Thymus (tissue), 11 donors: ENCODE measurements at regions not wholly inside any gene's neighbourhood (a gene's known extent, or its start where the extent isn't known, plus 50 kb on each side); places are given as distances from the start of the nearest gene placed in this dataset.
"Not testable (repeated sequence)": the region's sequence is repeated elsewhere in the genome, so short reads cannot be mapped to it uniquely, and the experiment has no call there.

Experiments used
- DNase-seq, 9 donors: peaks; one replicate each; pipeline ENCODE4 v3.0.0-alpha.2; 2013; ENCODE audit warnings: low spot score in 9 of 9, low read depth in 6 of 9, missing footprints in 1 of 9
- H3K27ac ChIP-seq, 2 donors: one replicate each; pipeline ENCODE4 v1.5.1; 2013; ENCODE audit warnings: control low read depth in 1 of 2, low read depth in 1 of 2, low read length in 1 of 2, mild to moderate bottlenecking in 1 of 2, moderate library complexity in 1 of 2
- H3K27me3 ChIP-seq, 2 donors: one replicate each; pipeline ENCODE4 v1.5.1; 2013; ENCODE audit warnings: low read length in 1 of 2; ENCODE audit not compliant: control insufficient read depth in 2 of 2, insufficient read depth in 1 of 2
- H3K36me3 ChIP-seq, 2 donors: one replicate each; pipeline ENCODE4 v1.5.1; 2013; ENCODE audit warnings: low read length in 1 of 2, mild to moderate bottlenecking in 1 of 2, moderate library complexity in 1 of 2; ENCODE audit not compliant: control insufficient read depth in 2 of 2, insufficient read depth in 2 of 2
- H3K4me1 ChIP-seq, 2 donors: one replicate each; pipeline ENCODE4 v1.5.1; 2013; ENCODE audit warnings: low read length in 2 of 2; ENCODE audit not compliant: control insufficient read depth in 2 of 2, insufficient read depth in 2 of 2
- H3K4me3 ChIP-seq, 2 donors: one replicate each; pipeline ENCODE4 v1.5.1; 2013; ENCODE audit warnings: low read length in 2 of 2, control low read depth in 1 of 2, mild to moderate bottlenecking in 1 of 2
- H3K9me3 ChIP-seq, 2 donors: one replicate each; pipeline ENCODE4 v1.5.1; 2013; ENCODE audit warnings: low read length in 1 of 2, mild to moderate bottlenecking in 1 of 2; ENCODE audit not compliant: control insufficient read depth in 2 of 2, insufficient read depth in 1 of 2
- WGBS: extraction: QIAGEN DNeasy Blood & Tissue Kit; methylation state at CpG from one replicate; pipeline ENCODE4 v1.1.7; 2013; 5-methylcytosine and 5-hydroxymethylcytosine counted together
- donor health status: healthy.

DNA sequence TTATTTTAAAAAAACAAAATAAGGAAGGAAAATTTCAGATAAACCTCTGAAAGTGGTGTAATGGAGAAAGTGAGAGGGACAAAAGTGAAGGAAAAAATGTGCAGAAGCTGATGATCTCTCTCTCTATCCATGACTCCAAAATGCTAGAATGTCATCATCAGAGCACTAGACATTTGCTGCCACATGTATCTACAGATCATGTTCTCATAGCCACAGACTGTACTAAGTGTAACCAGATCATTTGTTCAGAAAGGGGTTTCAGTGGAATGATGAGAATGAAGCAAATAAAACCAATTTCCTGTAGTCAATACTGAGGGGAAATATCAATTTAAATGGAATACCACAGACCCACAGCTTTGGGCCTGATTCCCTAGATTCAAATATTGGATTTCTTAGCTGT lies 104.3 kb upstream of the CHMP2B start:
- no peak for DNase-seq
- H3K9me3 ChIP-seq = no peaks in the 10 kb centered on the region
- no peak overlapping the region for H3K4me3 ChIP-seq
- H3K27ac ChIP-seq = no peak overlapping the region
- H3K4me1 ChIP-seq = no peaks in the 10 kb centered on the region
- H3K36me3 ChIP-seq = no peaks in the 10 kb centered on the region
- H3K27me3 ChIP-seq = no peaks in the 10 kb centered on the region

DNA sequence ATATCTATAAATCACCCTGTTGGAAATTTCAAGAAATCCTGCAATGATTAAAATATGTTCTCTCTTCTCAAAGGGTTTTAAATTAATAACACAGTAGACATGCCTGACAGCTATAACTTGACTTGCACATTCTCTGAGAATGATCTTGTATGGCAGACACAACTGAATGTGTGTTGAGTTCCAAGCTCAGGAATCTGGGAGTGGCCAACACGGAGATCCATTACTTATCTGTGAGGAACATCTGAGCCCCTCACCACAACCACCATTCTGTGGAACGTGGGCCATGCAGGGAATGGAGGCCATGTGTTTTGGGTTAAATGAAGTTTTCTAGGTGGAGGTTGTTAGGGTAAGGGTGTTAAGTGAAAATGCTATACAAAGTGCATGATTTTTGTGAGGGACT lies 105.3 kb upstream of the CHMP2B start:
- 78% methylated on average over 2 of the region's 2 CpGs for WGBS
- Histone ChIP-seq H3K4me3 (no peak overlapping the region), H3K9me3 (no peaks in the 10 kb centered on the region), H3K36me3 (no peaks in the 10 kb centered on the region), H3K27ac (no peak overlapping the region), H3K4me1 (no peaks in the 10 kb centered on the region), H3K27me3 (no peaks in the 10 kb centered on the region)
- no peak for DNase-seq

DNA sequence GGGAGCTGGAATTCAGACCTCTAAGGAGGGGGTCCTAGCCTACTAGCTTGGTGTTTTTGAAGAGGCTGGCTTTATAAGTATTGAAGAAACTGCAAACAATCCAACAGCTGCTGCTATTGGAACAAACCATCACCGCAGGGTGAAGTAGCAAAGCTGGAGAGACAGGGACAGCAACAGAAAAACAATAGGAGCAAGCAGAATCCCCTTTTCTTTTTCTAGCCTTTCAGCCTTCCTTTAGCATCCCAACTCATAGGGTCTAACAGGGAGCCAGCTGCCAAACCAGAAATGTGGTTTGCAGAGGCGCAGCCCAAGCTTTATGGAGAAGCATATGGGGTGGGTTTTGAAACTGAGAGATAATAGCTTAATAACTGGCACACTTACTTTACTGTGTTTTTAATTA lies 106.2 kb upstream of the CHMP2B start:
- Histone ChIP-seq H3K4me3 (no peak overlapping the region), H3K4me1 (no peaks in the 10 kb centered on the region), H3K27ac (no peak overlapping the region), H3K9me3 (no peaks in the 10 kb centered on the region), H3K27me3 (no peaks in the 10 kb centered on the region), H3K36me3 (no peaks in the 10 kb centered on the region)
- 96% methylated on average over 2 of the region's 2 CpGs for WGBS
- no peak for DNase-seq

DNA sequence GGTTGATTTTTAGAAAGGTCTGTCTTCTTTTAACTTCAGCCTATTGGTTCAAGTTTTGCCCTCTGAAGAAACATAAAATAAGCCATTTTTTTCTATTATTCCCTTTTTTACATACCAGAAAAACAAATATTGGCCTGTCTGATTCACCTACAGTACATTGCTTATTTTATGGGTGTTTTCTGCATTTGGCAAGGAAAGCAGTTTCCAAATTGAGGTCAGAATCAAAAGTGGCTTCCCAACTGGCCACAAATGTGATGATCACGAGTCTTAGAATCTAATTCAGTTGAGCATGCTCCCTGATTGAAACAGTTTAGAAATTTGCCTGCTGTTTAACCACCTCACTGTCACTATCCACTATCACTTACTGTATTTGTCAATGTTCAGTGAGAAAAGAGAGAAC lies 106.9 kb upstream of the CHMP2B start:
- Histone ChIP-seq H3K27ac (no peak overlapping the region), H3K4me1 (no peaks in the 10 kb centered on the region), H3K9me3 (no peaks in the 10 kb centered on the region), H3K27me3 (no peaks in the 10 kb centered on the region), H3K4me3 (no peak overlapping the region), H3K36me3 (no peaks in the 10 kb centered on the region)
- no peak for DNase-seq
- 84% methylated on average over 1 of the region's 1 CpG for WGBS

DNA sequence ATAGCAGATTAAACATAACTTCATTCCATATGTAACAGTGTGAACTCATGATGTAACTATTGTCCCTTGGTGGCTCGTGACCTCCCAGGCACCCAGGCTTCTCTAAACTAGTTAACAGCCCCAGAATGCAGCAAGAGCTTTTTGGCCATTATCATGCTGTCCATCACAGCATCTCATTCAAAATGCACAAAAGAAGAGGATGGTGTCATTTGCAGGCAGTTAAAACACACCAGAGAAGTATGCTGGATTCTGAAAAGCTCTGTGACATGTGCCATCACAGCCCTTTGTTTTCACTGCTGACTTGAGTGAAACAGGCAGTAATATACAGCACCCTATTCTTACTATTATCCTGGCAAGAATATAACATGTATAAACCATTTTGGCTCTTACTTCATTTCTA lies 117.6 kb upstream of the CHMP2B start:
- H3K27me3 ChIP-seq = no peaks in the 10 kb centered on the region
- WGBS = 81% methylated on average over 1 of the region's 1 CpG
- no peaks in the 10 kb centered on the region for H3K36me3 ChIP-seq
- no peak overlapping the region for H3K27ac ChIP-seq
- no peak overlapping the region for H3K4me3 ChIP-seq
- no peak for DNase-seq
- H3K9me3 ChIP-seq = peaks cover 0 to 6% of the 10 kb centered on the region in 2 donors
- H3K4me1 ChIP-seq = no peaks in the 10 kb centered on the region

DNA sequence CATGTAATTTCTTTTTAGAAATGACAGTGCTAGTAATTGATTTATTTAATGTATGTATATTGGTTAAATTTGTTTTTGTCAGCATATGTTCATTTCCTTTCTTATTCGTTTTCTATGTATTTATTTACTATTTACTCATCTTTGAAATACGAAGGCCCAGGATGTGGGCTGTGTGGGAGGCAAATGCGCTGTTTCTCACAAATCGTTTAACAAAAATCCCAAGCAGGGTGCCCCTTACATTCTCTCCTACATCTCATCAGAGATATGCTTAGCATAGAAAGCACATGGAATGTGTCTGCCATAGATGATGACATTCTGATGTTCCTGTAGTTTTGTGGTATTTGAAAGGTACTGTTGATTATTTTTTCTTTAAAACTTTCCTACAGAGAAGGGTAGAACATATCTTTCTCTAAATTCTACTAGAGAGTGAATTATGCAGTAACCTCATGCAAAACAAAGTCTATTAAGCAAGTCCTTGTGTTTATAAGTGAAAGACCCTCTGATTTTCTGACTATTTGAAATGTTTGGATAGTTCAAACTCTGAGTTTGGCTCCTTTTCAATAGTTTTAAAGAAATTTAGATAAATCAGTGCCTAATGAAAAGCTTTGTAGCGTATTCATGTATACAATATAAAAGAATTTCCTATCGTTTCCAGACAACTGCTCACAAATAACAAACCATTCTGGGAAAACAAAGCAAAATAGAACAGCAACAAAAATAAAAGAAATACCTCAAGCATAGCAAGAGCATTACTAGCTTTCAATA lies 111.1 kb upstream of the VGLL3 start:
- DNase-seq = no peak
- Histone ChIP-seq H3K4me1 (no peaks in the 10 kb centered on the region), H3K9me3 (peaks cover 0 to 3% of the 10 kb centered on the region in 2 donors), H3K36me3 (no peaks in the 10 kb centered on the region), H3K27me3 (no peaks in the 10 kb centered on the region), H3K27ac (no peak overlapping the region), H3K4me3 (no peak overlapping the region)
- 96% methylated on average over 6 of the region's 6 CpGs for WGBS

DNA sequence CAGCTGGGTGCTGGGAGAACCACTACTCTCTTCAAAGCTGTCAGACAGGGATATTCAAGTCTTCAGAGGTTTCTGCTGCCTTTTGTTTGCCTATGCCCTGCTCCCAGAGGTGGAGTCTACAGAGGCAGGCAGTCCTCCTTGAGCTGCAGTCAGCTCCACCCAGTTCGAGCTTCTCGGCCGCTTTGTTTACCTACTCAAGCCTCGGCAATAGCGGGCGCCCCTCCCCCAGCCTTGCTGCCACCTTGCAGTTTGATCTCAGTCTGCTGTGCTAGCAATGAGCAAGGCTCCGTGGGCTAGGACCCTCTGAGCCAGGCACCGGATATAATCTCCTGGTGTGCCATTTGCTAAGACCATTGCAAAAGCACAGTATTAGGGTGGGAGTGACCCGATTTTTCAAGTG lies 106.8 kb upstream of the VGLL3 start:
- 97% methylated on average over 9 of the region's 9 CpGs for WGBS
- not testable (repeated sequence) for H3K27me3 ChIP-seq, H3K4me3 ChIP-seq, H3K36me3 ChIP-seq, H3K9me3 ChIP-seq, H3K4me1 ChIP-seq, DNase-seq, H3K27ac ChIP-seq

DNA sequence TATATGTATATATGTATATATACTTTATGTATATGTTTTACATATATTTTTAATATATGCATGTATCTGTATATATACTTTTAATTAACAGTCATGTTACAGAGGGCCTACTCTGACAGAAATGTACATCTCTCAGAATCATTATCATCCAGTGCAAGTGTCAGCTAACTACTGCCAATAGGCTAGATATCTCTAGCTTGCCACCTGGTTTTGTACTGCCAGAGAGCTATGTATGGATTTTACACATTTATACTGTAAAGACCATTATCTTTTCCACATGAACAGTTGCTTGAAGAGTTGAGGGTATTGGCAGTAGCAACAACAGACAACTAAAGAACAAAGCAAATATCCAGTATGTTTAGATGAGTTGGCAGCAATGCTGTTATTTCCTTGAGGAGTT lies 99.7 kb upstream of the VGLL3 start:
- H3K27me3 ChIP-seq = no peaks in the 10 kb centered on the region
- peak in 1 of 9 donors; percentile 1 for DNase-seq
- H3K27ac ChIP-seq = no peak overlapping the region
- no peaks in the 10 kb centered on the region for H3K9me3 ChIP-seq
- H3K4me3 ChIP-seq = no peak overlapping the region
- H3K4me1 ChIP-seq = peaks cover 0 to 4% of the 10 kb centered on the region in 2 donors
- H3K36me3 ChIP-seq = no peaks in the 10 kb centered on the region

DNA sequence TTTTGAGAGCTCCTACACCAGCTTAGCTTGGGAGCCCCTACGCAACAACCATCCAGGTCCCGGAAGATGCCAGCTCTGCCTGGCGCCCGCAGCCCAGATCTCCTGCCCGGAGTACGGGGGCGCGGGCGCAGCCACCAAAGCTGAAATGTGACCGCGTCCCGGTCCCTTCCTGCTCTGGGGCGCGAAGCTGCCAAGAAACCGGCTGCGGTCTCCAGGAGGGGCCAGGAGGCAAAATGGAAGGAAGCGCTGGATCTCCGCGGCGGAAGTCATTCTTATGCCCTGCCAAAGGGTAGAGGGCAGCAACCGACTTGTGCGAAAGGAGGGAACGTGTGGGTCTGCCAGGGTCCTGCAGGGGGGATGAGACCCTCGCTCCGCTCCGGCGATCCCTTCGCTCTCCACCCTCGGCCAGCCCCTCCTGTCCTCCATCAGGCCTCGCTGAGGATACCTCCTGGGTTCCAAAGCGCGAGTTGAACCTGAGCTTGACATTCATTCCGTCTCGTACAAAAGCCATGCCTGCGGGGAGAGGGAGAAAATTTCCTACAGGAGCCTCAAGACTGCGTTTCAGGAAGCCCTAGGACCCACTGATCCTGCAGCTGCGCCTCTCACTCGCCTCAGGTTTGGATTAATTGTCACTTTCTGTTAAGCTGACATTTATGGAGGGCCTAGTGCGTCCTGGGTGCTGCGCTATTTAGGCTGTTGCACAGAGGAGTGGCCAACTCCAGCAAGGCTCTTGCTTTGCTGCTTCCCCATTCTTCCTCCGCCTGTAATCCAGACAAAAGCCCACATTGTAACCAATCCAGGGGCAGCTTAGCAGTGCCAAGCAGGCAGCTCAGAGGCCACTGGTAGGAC lies 98.3 kb upstream of the VGLL3 start:
- WGBS = 7% methylated on average over 41 of the region's 41 CpGs
- H3K36me3 ChIP-seq = no peaks in the 10 kb centered on the region
- no peaks in the 10 kb centered on the region for H3K9me3 ChIP-seq
- no peaks in the 10 kb centered on the region for H3K27me3 ChIP-seq
- DNase-seq = peak in 7 of 9 donors; percentile 19 to 71 (median 40)
- H3K4me1 ChIP-seq = peaks cover 0 to 4% of the 10 kb centered on the region in 2 donors
- H3K4me3 ChIP-seq = peak overlapping the region; percentile 67 to 72
- peak overlapping the region; percentile 13 to 61 for H3K27ac ChIP-seq
